ENCODE measurements at regions not wholly inside any gene's neighbourhood (a gene's known extent, or its start where the extent isn't known, plus 50 kb on each side); places are given as distances from the start of the nearest gene placed in this dataset.

GRCh38 chr6:42512579-42512978 is 51.2 kb upstream of the UBR2 start:
- Histone ChIP-seq H3K4me1 (replicated peaks; ENCODE audit: insufficient read depth) (no peaks in the 10 kb centered on the region), H3K27ac (no peak overlapping the region), H3K4me2 (no peak overlapping the region), H3K9me2 (ENCODE audit: insufficient read depth) (no peaks in the 10 kb centered on the region), H2AFZ (no peak overlapping the region), H3K36me3 (ENCODE audit: low read depth) (no peaks in the 10 kb centered on the region), H4K20me1 (ENCODE audit: insufficient read depth) (no peaks in the 10 kb centered on the region), H3K79me2 (ENCODE audit: low read depth) (no peaks in the 10 kb centered on the region), H3F3A (ENCODE audit: insufficient read depth, low read depth) (no peaks in the 10 kb centered on the region), H3K4me3 (no peak overlapping the region), H3K9me3 (ENCODE audit: insufficient read depth, low read depth) (no peaks in the 10 kb centered on the region), H3K27me3 (ENCODE audit: insufficient read depth, low read depth) (no peaks in the 10 kb centered on the region)
- CTCF ChIA-PET, result interaction anchor here (0.7 kb wide), 1 partner anchor 49 kb away, joined by 3 read pairs; no protein-coding TSS in a partner anchor
- no peak for TF ChIP-seq EZH2 (IDR thresholded peaks at IDR 0.05; ENCODE audit: low read depth)
- TF ChIP-seq, protein P1, sequence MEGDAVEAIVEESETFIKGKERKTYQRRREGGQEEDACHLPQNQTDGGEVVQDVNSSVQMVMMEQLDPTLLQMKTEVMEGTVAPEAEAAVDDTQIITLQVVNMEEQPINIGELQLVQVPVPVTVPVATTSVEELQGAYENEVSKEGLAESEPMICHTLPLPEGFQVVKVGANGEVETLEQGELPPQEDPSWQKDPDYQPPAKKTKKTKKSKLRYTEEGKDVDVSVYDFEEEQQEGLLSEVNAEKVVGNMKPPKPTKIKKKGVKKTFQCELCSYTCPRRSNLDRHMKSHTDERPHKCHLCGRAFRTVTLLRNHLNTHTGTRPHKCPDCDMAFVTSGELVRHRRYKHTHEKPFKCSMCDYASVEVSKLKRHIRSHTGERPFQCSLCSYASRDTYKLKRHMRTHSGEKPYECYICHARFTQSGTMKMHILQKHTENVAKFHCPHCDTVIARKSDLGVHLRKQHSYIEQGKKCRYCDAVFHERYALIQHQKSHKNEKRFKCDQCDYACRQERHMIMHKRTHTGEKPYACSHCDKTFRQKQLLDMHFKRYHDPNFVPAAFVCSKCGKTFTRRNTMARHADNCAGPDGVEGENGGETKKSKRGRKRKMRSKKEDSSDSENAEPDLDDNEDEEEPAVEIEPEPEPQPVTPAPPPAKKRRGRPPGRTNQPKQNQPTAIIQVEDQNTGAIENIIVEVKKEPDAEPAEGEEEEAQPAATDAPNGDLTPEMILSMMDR (conservative IDR thresholded peaks at IDR 0.05), result no peak
- BruUV-seq (replicated peaks), result no TSS peak
- POLR2A ChIA-PET (ENCODE audit: unreplicated experiment), result interaction anchor here (0.6 kb wide), 1 partner anchor 38 kb away, joined by 10 read pairs; no protein-coding TSS in a partner anchor
- no peak for DNase-seq
- intact Hi-C loops (cut with micrococcal nuclease; ENCODE audit: unreplicated experiment), result no loop called here

GRCh38 chr6:42511803-42512422 is 51.9 kb upstream of the UBR2 start:
- Histone ChIP-seq H3K27me3 (ENCODE audit: insufficient read depth, low read depth) (no peaks in the 10 kb centered on the region), H4K20me1 (ENCODE audit: insufficient read depth) (no peaks in the 10 kb centered on the region), H3F3A (ENCODE audit: insufficient read depth, low read depth) (no peaks in the 10 kb centered on the region), H3K36me3 (ENCODE audit: low read depth) (no peaks in the 10 kb centered on the region), H3K9me2 (ENCODE audit: insufficient read depth) (no peaks in the 10 kb centered on the region), H3K4me1 (replicated peaks; ENCODE audit: insufficient read depth) (no peaks in the 10 kb centered on the region), H3K9me3 (ENCODE audit: insufficient read depth, low read depth) (no peaks in the 10 kb centered on the region), H3K4me2 (no peak overlapping the region), H2AFZ (no peak overlapping the region), H3K79me2 (ENCODE audit: low read depth) (no peaks in the 10 kb centered on the region), H3K27ac (no peak overlapping the region), H3K4me3 (no peak overlapping the region)
- no peak for DNase-seq
- TF ChIP-seq, protein P1 (conservative IDR thresholded peaks at IDR 0.05), result no peak
- TF ChIP-seq EZH2 (IDR thresholded peaks at IDR 0.05; ENCODE audit: low read depth), result no peak
- ChIA-PET CTCF (interaction anchor here (0.7 kb wide), 1 partner anchor 48 kb away, joined by 3 read pairs; no protein-coding TSS in a partner anchor), POLR2A (ENCODE audit: unreplicated experiment) (interaction anchor here (0.6 kb wide), 1 partner anchor 38 kb away, joined by 10 read pairs; no protein-coding TSS in a partner anchor)
- intact Hi-C loops (cut with micrococcal nuclease; ENCODE audit: unreplicated experiment), result no loop called here
- BruUV-seq (replicated peaks), result no TSS peak

DNA sequence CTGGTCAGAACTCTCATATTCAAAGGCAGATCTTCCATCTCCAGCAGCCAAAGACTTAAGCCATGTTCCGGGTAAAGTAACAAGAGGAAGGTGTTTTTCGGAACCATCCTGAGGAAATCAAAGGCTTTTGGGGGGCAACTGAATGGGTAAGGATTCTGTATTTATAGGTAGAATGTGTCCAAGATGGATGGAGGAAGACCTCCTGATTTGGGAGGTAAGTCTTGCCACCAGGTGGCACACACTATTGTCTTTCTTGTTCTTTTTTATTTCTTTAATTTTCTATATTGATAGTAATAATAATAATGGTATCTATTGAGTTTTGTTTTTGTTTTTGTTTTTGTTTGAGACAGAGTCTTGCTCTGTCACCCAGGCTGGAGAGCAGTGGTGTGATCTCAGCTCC is 53.0 kb upstream of the UBR2 start:
- Histone ChIP-seq H2AFZ (no peak overlapping the region), H3K4me2 (no peak overlapping the region), H3F3A (ENCODE audit: insufficient read depth, low read depth) (peaks cover 6% of the 10 kb centered on the region; the same call in 1 of the 2 replicates), H3K27me3 (ENCODE audit: insufficient read depth, low read depth) (no peaks in the 10 kb centered on the region), H3K4me1 (replicated peaks; ENCODE audit: insufficient read depth) (peaks cover 4% of the 10 kb centered on the region; the same call in 1 of the 2 replicates), H4K20me1 (ENCODE audit: insufficient read depth) (no peaks in the 10 kb centered on the region), H3K36me3 (ENCODE audit: low read depth) (no peaks in the 10 kb centered on the region), H3K4me3 (no peak overlapping the region), H3K9me2 (ENCODE audit: insufficient read depth) (no peaks in the 10 kb centered on the region), H3K27ac (no peak overlapping the region), H3K79me2 (ENCODE audit: low read depth) (no peaks in the 10 kb centered on the region), H3K9me3 (ENCODE audit: insufficient read depth, low read depth) (no peaks in the 10 kb centered on the region)
- intact Hi-C loops (cut with micrococcal nuclease; ENCODE audit: unreplicated experiment), result no loop called here
- BruUV-seq (replicated peaks), result no TSS peak
- no peak for DNase-seq
- ChIA-PET CTCF (interaction anchor here (1.0 kb wide), 1 partner anchor 36 kb away, joined by 5 read pairs; no protein-coding TSS in a partner anchor), POLR2A (ENCODE audit: unreplicated experiment) (no interaction called here)
- no peak for TF ChIP-seq EZH2 (IDR thresholded peaks at IDR 0.05; ENCODE audit: low read depth)
- TF ChIP-seq, protein P1 (conservative IDR thresholded peaks at IDR 0.05), result peak; percentile 28; the same call in 1 of the 2 replicates

Measured in PC-9 (cell line).